ENCODE measurements at regions not wholly inside any gene's neighbourhood (a gene's known extent, or its start where the extent isn't known, plus 50 kb on each side); places are given as distances from the start of the nearest gene placed in this dataset.

- no peak for DNase-seq (ENCODE audit: low read depth in 4 of 4, low spot score in 2 of 4)
Observed at GRCh38 chr1:194268839-194269238, 1082.4 kb upstream of the B3GALT2 start.

- no peak for DNase-seq (ENCODE audit: low read depth in 4 of 4, low spot score in 2 of 4)
Observed at GRCh38 chr1:194267021-194267420, 1080.6 kb upstream of the B3GALT2 start.

GRCh38 chr1:194256010-194256409 is 1069.6 kb upstream of the B3GALT2 start:
- no peak for DNase-seq (ENCODE audit: low read depth in 4 of 4, low spot score in 2 of 4)

GRCh38 chr1:194252199-194252598 is 1065.8 kb upstream of the B3GALT2 start:
- no peak for DNase-seq (ENCODE audit: low read depth in 4 of 4, low spot score in 2 of 4)

GRCh38 chr1:194241215-194241614 is 1054.8 kb upstream of the B3GALT2 start:
- no peak for DNase-seq (ENCODE audit: low read depth in 4 of 4, low spot score in 2 of 4)

- no peak for DNase-seq (ENCODE audit: low read depth in 4 of 4, low spot score in 2 of 4)
Observed at GRCh38 chr1:194233069-194233468, 1046.7 kb upstream of the B3GALT2 start.

GRCh38 chr1:194230351-194231144 is 1044.1 kb upstream of the B3GALT2 start:
- DNase-seq (ENCODE audit: low read depth in 4 of 4, low spot score in 2 of 4) = no peak

GRCh38 chr1:194228427-194228826 is 1042.0 kb upstream of the B3GALT2 start:
- no peak for DNase-seq (ENCODE audit: low read depth in 4 of 4, low spot score in 2 of 4)

GRCh38 chr1:194227161-194227560 is 1040.7 kb upstream of the B3GALT2 start:
- DNase-seq (ENCODE audit: low read depth in 4 of 4, low spot score in 2 of 4) = no peak

- no peak for DNase-seq (ENCODE audit: low read depth in 4 of 4, low spot score in 2 of 4)
Observed at GRCh38 chr1:194225821-194226220, 1039.4 kb upstream of the B3GALT2 start.

GRCh38 chr1:194223596-194223995 is 1037.2 kb upstream of the B3GALT2 start:
- no peak for DNase-seq (ENCODE audit: low read depth in 4 of 4, low spot score in 2 of 4)

GRCh38 chr1:194215448-194215847 is 1029.0 kb upstream of the B3GALT2 start:
- no peak for DNase-seq (ENCODE audit: low read depth in 4 of 4, low spot score in 2 of 4)

GRCh38 chr1:194214735-194215134 is 1028.3 kb upstream of the B3GALT2 start:
- DNase-seq (ENCODE audit: low read depth in 4 of 4, low spot score in 2 of 4) = no peak

- no peak for DNase-seq (ENCODE audit: low read depth in 4 of 4, low spot score in 2 of 4)
Observed at GRCh38 chr1:194209920-194210319, 1023.5 kb upstream of the B3GALT2 start.

- no peak for DNase-seq (ENCODE audit: low read depth in 4 of 4, low spot score in 2 of 4)
Observed at GRCh38 chr1:194208674-194209073, 1022.3 kb upstream of the B3GALT2 start.

GRCh38 chr1:194196562-194196961 is 1010.1 kb upstream of the B3GALT2 start:
- DNase-seq (ENCODE audit: low read depth in 4 of 4, low spot score in 2 of 4) = no peak

- DNase-seq (ENCODE audit: low read depth in 4 of 4, low spot score in 2 of 4) = no peak
Observed at GRCh38 chr1:194194724-194195123, 1008.3 kb upstream of the B3GALT2 start.

- no peak for DNase-seq (ENCODE audit: low read depth in 4 of 4, low spot score in 2 of 4)
Observed at GRCh38 chr1:194184974-194185373, 998.6 kb upstream of the B3GALT2 start.

- no peak for DNase-seq (ENCODE audit: low read depth in 4 of 4, low spot score in 2 of 4)
Observed at GRCh38 chr1:194184425-194184824, 998.0 kb upstream of the B3GALT2 start.

- no peak for DNase-seq (ENCODE audit: low read depth in 4 of 4, low spot score in 2 of 4)
Observed at GRCh38 chr1:194181845-194182244, 995.4 kb upstream of the B3GALT2 start.

- no peak for DNase-seq (ENCODE audit: low read depth in 4 of 4, low spot score in 2 of 4)
Observed at GRCh38 chr1:194176212-194176611, 989.8 kb upstream of the B3GALT2 start.

- no peak for DNase-seq (ENCODE audit: low read depth in 4 of 4, low spot score in 2 of 4)
Observed at GRCh38 chr1:194175251-194175650, 988.8 kb upstream of the B3GALT2 start.

- DNase-seq (ENCODE audit: low read depth in 4 of 4, low spot score in 2 of 4) = no peak
Observed at GRCh38 chr1:194174528-194174927, 988.1 kb upstream of the B3GALT2 start.

Measured in left renal cortex interstitium (tissue), 4 donors.